Lower leg skin (tissue), 4 donors: ENCODE measurements at regions not wholly inside any gene's neighbourhood (a gene's known extent, or its start where the extent isn't known, plus 50 kb on each side); places are given as distances from the start of the nearest gene placed in this dataset.

Experiments used
- DNase-seq, 2 donors: peaks; one replicate each; pipeline ENCODE4 v3.0.0-alpha.2; 2019; ENCODE audit warnings: low spot score in 2 of 2
- H3K4me3 ChIP-seq: fragments of 200-600 bp; sonication (generic); 2 replicates; pipeline ENCODE4 v1.5.1; 2017; ENCODE audit warnings: mild to moderate bottlenecking, low read depth; ENCODE audit not compliant: poor library complexity, severe bottlenecking
- CTCF ChIP-seq, 3 donors: fragments of 450-650 bp; IDR thresholded peaks; one replicate each; pipeline ENCODE4 v1.5.1; 2016; ENCODE audit warnings: antibody characterized with exemption in 3 of 3, mild to moderate bottlenecking in 3 of 3, moderate library complexity in 2 of 3
- POLR2A ChIP-seq, 2 donors: fragments of 450-650 bp; IDR thresholded peaks; one replicate each; pipeline ENCODE4 v1.6.1; 2016 to 2017; ENCODE audit warnings: antibody characterized with exemption in 2 of 2, mild to moderate bottlenecking in 1 of 2, moderate library complexity in 1 of 2
- WGBS, 2 donors: methylation state at CpG; one replicate each; pipeline ENCODE4 v1.1.5; 2018; 5-methylcytosine and 5-hydroxymethylcytosine counted together
- intact Hi-C: fragments of 100-400 bp; cut with DNase I; formaldehyde crosslinking; loops from one replicate; pipeline ENCODE4 v1.15.0; 2023; ENCODE audit warnings: low total_unique reads

- TF ChIP-seq POLR2A (IDR thresholded peaks at IDR 0.05) (no peak), CTCF (IDR thresholded peaks at IDR 0.05) (no peak)
- no peak for DNase-seq
- H3K4me3 ChIP-seq, result no peak overlapping the region
- WGBS, 2 donors, result 93 to 98% methylated on average over 10 of the region's 10 CpGs
- intact Hi-C loops, result no loop called here
These were observed 1043.1 kb downstream of the ADGRL2 start for GRCh38 chr1:82843876-82844275.

- intact Hi-C loops, result no loop called here
- no peak overlapping the region for H3K4me3 ChIP-seq
- TF ChIP-seq CTCF (IDR thresholded peaks at IDR 0.05), result no peak
- no peak for TF ChIP-seq POLR2A (IDR thresholded peaks at IDR 0.05)
- WGBS, 2 donors, result 47 to 73% methylated on average over 2 of the region's 2 CpGs
- DNase-seq, result no peak
These were observed 1039.5 kb downstream of the ADGRL2 start for GRCh38 chr1:82840192-82840591.

GRCh38 chr1:82837766-82838465, 1037.2 kb downstream of the ADGRL2 start:
- intact Hi-C loops, result no loop called here
- no peak for DNase-seq
- no peak overlapping the region for H3K4me3 ChIP-seq
- TF ChIP-seq POLR2A (IDR thresholded peaks at IDR 0.05) (no peak), CTCF (IDR thresholded peaks at IDR 0.05) (no peak)
- 55 to 63% methylated on average over 6 of the region's 6 CpGs for WGBS, 2 donors

- H3K4me3 ChIP-seq, result no peak overlapping the region
- WGBS, 2 donors, result 58 to 71% methylated on average over 4 of the region's 4 CpGs
- TF ChIP-seq POLR2A (IDR thresholded peaks at IDR 0.05) (no peak), CTCF (IDR thresholded peaks at IDR 0.05) (no peak)
- intact Hi-C loops, result no loop called here
- DNase-seq, result no peak
These were observed 1036.4 kb downstream of the ADGRL2 start for GRCh38 chr1:82836973-82837680.

GRCh38 chr1:82836213-82836972, 1035.7 kb downstream of the ADGRL2 start:
- 72 to 74% methylated on average over 7 of the region's 7 CpGs for WGBS, 2 donors
- TF ChIP-seq POLR2A (IDR thresholded peaks at IDR 0.05), result no peak
- TF ChIP-seq CTCF (IDR thresholded peaks at IDR 0.05), result no peak
- intact Hi-C loops, result no loop called here
- no peak overlapping the region for H3K4me3 ChIP-seq
- DNase-seq, result no peak
